GM12878 (cell line): ENCODE measurements at regions not wholly inside any gene's neighbourhood (a gene's known extent, or its start where the extent isn't known, plus 50 kb on each side); places are given as distances from the start of the nearest gene placed in this dataset.

Experiments used
- ATAC-seq: fragments of 200-7000 bp; cut with Tn5 transposase; 3 replicates; pipeline ENCODE4 v1.9.1; 2020; ENCODE audit warnings: mild to moderate bottlenecking, moderate library complexity
- BruUV-seq: library from RNA; stranded (reverse); fragments of 400-500 nt; replicated peaks from 2 replicates; lab custom pipeline; 2021; lab: Mats Ljungman, UMichigan
- CTCF ChIA-PET: fragments of 300-600 bp; sonication (Branson Sonifier 250); formaldehyde crosslinking; extraction: SDS; loops from one replicate; lab custom pipeline; 2021; ENCODE audit warnings: inconsistent platforms; lab: Yijun Ruan, JAX
- POLR2A ChIA-PET: fragments of 350-600 bp; formaldehyde crosslinking; extraction: SDS; loops from one replicate; lab custom pipeline; 2021; ENCODE audit warnings: inconsistent platforms; lab: Charles Lee
- RAD21 ChIA-PET: fragments of 300-600 bp; sonication (Branson Sonifier 250); formaldehyde crosslinking; loops from one replicate; lab custom pipeline; 2023; ENCODE audit warnings: antibody characterized with exemption; ENCODE audit not compliant: unreplicated experiment; lab: Charles Lee
- SMC1A ChIA-PET: fragments of 300-600 bp; sonication (Branson Sonifier 250); formaldehyde crosslinking; loops from one replicate; lab custom pipeline; 2023; ENCODE audit not compliant: unreplicated experiment, uncharacterized antibody; lab: Charles Lee
- DNase-seq: peaks from one replicate; pipeline ENCODE4 v3.0.0-alpha.2; 2011; ENCODE audit warnings: low read depth, low spot score
- FAIRE-seq: peaks from 3 replicates; lab custom pipeline; 2011; peaks lifted over from hg19 to GRCh38; lab: Jason Lieb, UNC
- H2AFZ ChIP-seq: 2 replicates; pipeline ENCODE4 v1.6.0; 2011; ENCODE audit warnings: low read depth, low read length, control low read depth; ENCODE audit not compliant: control insufficient read depth
- H3K27ac ChIP-seq: 2 replicates; pipeline ENCODE4 v1.5.1; 2011; ENCODE audit warnings: control low read depth; ENCODE audit not compliant: control insufficient read depth, insufficient read depth
- H3K27me3 ChIP-seq, 2 experiments: replicated peaks in 1 of 2; 2 replicates each; pipeline versions ENCODE4 v1.6.0 to v1.6.1; 2011; ENCODE audit warnings: low read length in 1 of 2; ENCODE audit not compliant: control insufficient read depth in 2 of 2, insufficient read depth in 2 of 2
- H3K36me3 ChIP-seq, 2 experiments: 2 replicates each; pipeline ENCODE4 v1.5.1; 2011; ENCODE audit warnings: low read length in 1 of 2; ENCODE audit not compliant: control insufficient read depth in 2 of 2, insufficient read depth in 2 of 2
- H3K4me1 ChIP-seq: 2 replicates; pipeline ENCODE4 v1.6.1; 2011; ENCODE audit warnings: mild to moderate bottlenecking, low read length, moderate library complexity, mixed read lengths; ENCODE audit not compliant: control insufficient read depth, insufficient read depth
- H3K4me2 ChIP-seq: 2 replicates; pipeline ENCODE4 v1.6.0; 2011; ENCODE audit warnings: control low read depth; ENCODE audit not compliant: control insufficient read depth, insufficient read depth
- H3K4me3 ChIP-seq: fragments of 200-600 bp; sonication (generic); 2 replicates; pipeline ENCODE4 v1.5.1; 2016
- H3K79me2 ChIP-seq: 2 replicates; pipeline ENCODE4 v1.6.0; 2011; ENCODE audit warnings: low read length; ENCODE audit not compliant: control insufficient read depth, insufficient read depth
- H3K9ac ChIP-seq: 2 replicates; pipeline ENCODE4 v1.8.0; 2011; ENCODE audit warnings: low read length, control low read depth, mixed read lengths; ENCODE audit not compliant: control insufficient read depth, insufficient read depth
- H3K9me3 ChIP-seq: replicated peaks from 3 replicates; pipeline ENCODE4 v1.5.1; 2011; ENCODE audit warnings: mild to moderate bottlenecking, low read length; ENCODE audit not compliant: control insufficient read depth, insufficient read depth
- H4K20me1 ChIP-seq: 2 replicates; pipeline ENCODE4 v1.6.0; 2011; ENCODE audit not compliant: control insufficient read depth, insufficient read depth
- ATF3 ChIP-seq: IDR thresholded peaks from 2 replicates; pipeline ENCODE4 v1.6.1; 2011; ENCODE audit warnings: low read depth, mild to moderate bottlenecking, low read length, moderate library complexity, borderline replicate concordance; ENCODE audit errors: extremely low read depth
- BCLAF1 ChIP-seq: fragments of 450-650 bp; IDR thresholded peaks from 2 replicates; pipeline ENCODE4 v1.6.1; 2017; ENCODE audit warnings: antibody characterized with exemption, mild to moderate bottlenecking, moderate library complexity
- BRCA1 ChIP-seq: IDR thresholded peaks from 2 replicates; pipeline ENCODE4 v1.6.1; 2011; ENCODE audit warnings: low read depth, low read length, improper control_type of control experiment
- CBX3 ChIP-seq: fragments of 200-600 bp; sonication (generic); IDR thresholded peaks from 2 replicates; pipeline ENCODE4 v1.6.1; 2016; ENCODE audit warnings: low read depth, borderline replicate concordance
- CEBPB ChIP-seq, 2 experiments: fragments of 150-350 bp in 1 of 2; IDR thresholded peaks; 2 replicates each; pipeline ENCODE4 v1.6.1; 2012 to 2014; ENCODE audit warnings: low read depth in 2 of 2, low read length in 2 of 2, borderline replicate concordance in 1 of 2, inconsistent platforms in 1 of 2
- CHD2 ChIP-seq: IDR thresholded peaks from 2 replicates; pipeline ENCODE4 v1.6.1; 2011; ENCODE audit warnings: low read depth, low read length, improper control_type of control experiment, borderline replicate concordance
- EED ChIP-seq: sonication (generic); IDR thresholded peaks from 2 replicates; pipeline ENCODE4 v1.6.1; 2016; ENCODE audit warnings: antibody characterized with exemption, low read depth
- EZH2 ChIP-seq: IDR thresholded peaks from 2 replicates; pipeline ENCODE4 v1.6.1; 2012; ENCODE audit warnings: low read depth, mild to moderate bottlenecking, control low read depth, inconsistent platforms, low read length, borderline replicate concordance; ENCODE audit not compliant: control insufficient read depth
- FOXM1 ChIP-seq: IDR thresholded peaks from 2 replicates; pipeline ENCODE4 v1.6.1; 2012; ENCODE audit warnings: low read depth, mild to moderate bottlenecking, inconsistent platforms, low read length, moderate library complexity
- HDAC2 ChIP-seq: fragments of 200-600 bp; sonication (generic); IDR thresholded peaks from 2 replicates; pipeline ENCODE4 v1.6.1; 2017
- HDAC6 ChIP-seq: fragments of 200-600 bp; sonication (generic); IDR thresholded peaks from one replicate; pipeline ENCODE4 v1.8.0; 2017; ENCODE audit warnings: antibody characterized with exemption; ENCODE audit not compliant: unreplicated experiment
- IRF3 ChIP-seq: fragments of 450-650 bp; IDR thresholded peaks from 2 replicates; pipeline ENCODE4 v1.6.1; 2014; ENCODE audit warnings: mild to moderate bottlenecking
- NFYB ChIP-seq: IDR thresholded peaks from 2 replicates; pipeline ENCODE4 v1.6.1; 2011; ENCODE audit warnings: low read depth, mild to moderate bottlenecking, low read length, improper control_type of control experiment, moderate library complexity; ENCODE audit not compliant: insufficient read depth
- NR2C2 ChIP-seq: IDR thresholded peaks from 2 replicates; pipeline ENCODE4 v1.6.1; 2011; ENCODE audit warnings: borderline replicate concordance, low read depth; ENCODE audit not compliant: control insufficient read depth, insufficient read length
- PBX3 ChIP-seq: IDR thresholded peaks from 2 replicates; pipeline ENCODE4 v1.6.1; 2011; ENCODE audit warnings: mild to moderate bottlenecking, low read depth, low read length, moderate library complexity; ENCODE audit not compliant: insufficient replicate concordance
- STAT3 ChIP-seq: IDR thresholded peaks from 2 replicates; pipeline ENCODE4 v1.6.1; 2011; ENCODE audit warnings: low read depth, low read length, improper control_type of control experiment
- TARDBP ChIP-seq: IDR thresholded peaks from 2 replicates; pipeline ENCODE4 v1.6.1; 2016; ENCODE audit warnings: borderline replicate concordance
- TCF7 ChIP-seq: IDR thresholded peaks from 2 replicates; pipeline ENCODE4 v1.6.1; 2014; ENCODE audit warnings: antibody characterized with exemption, borderline replicate concordance
- WRNIP1 ChIP-seq: IDR thresholded peaks from 2 replicates; pipeline ENCODE4 v1.6.1; 2011; ENCODE audit warnings: low read depth, low read length, improper control_type of control experiment, borderline replicate concordance
- WGBS: methylation state at CpG from one replicate; pipeline ENCODE4 v1.1.6; 2016; ENCODE audit warnings: low lambda C conversion rate; ENCODE audit not compliant: insufficient replicate concordance, insufficient coverage; ENCODE audit errors: missing lambda C conversion rate; 5-methylcytosine and 5-hydroxymethylcytosine counted together
- in situ Hi-C: fragments of 300-500 bp; cut with MboI; formaldehyde crosslinking; loops from 9 replicates; pipeline ENCODE4 v1.14.3; 2018; ENCODE audit warnings: mixed read lengths
- intact Hi-C: fragments of 100-400 bp; cut with micrococcal nuclease; formaldehyde crosslinking; loops from one replicate; pipeline ENCODE4 v1.14.2; 2022; ENCODE audit not compliant: unreplicated experiment

- SMC1A ChIA-PET, result no interaction called here
- Histone ChIP-seq H3K9me3 (no peaks in the 10 kb centered on the region; the same call in 2 of the 3 replicates), H3K4me2 (no peak overlapping the region), H3K27me3 (no peaks in the 10 kb centered on the region), H2AFZ (no peak overlapping the region), H3K4me1 (no peaks in the 10 kb centered on the region), H3K9ac (no peak overlapping the region), H3K27ac (no peak overlapping the region), H4K20me1 (no peaks in the 10 kb centered on the region), H3K79me2 (no peaks in the 10 kb centered on the region), H3K36me3 (no peaks in the 10 kb centered on the region), H3K4me3 (no peak overlapping the region)
- no peak for TF ChIP-seq TARDBP
- TF ChIP-seq NR2C2, result no peak
- no peak for TF ChIP-seq EED
- TF ChIP-seq HDAC6, result no peak
- TF ChIP-seq ATF3, result no peak
- TF ChIP-seq HDAC2, result no peak
- TF ChIP-seq CHD2, result no peak
- no peak for TF ChIP-seq PBX3
- no peak for TF ChIP-seq NFYB
- no peak for TF ChIP-seq WRNIP1
- no peak for TF ChIP-seq IRF3
- no peak for TF ChIP-seq BCLAF1
- no peak for TF ChIP-seq STAT3
- no peak for TF ChIP-seq TCF7
- TF ChIP-seq CBX3, result no peak
- TF ChIP-seq BRCA1, result no peak
- TF ChIP-seq EZH2, result no peak
- no peak for TF ChIP-seq CEBPB (IDR thresholded peaks at IDR 0.05; ENCODE audit: borderline replicate concordance in 1 of 2, low read depth in 2 of 2, low read length in 2 of 2)
- no peak for TF ChIP-seq FOXM1
- 19% methylated on average over 14 of the region's 14 CpGs for WGBS
- intact Hi-C loops, result no loop called here
- in situ Hi-C loops, result no loop called here
- RAD21 ChIA-PET, result no interaction called here
- CTCF ChIA-PET, result no interaction called here
- FAIRE-seq (no peak), DNase-seq (no peak), ATAC-seq (no peak)
- POLR2A ChIA-PET, result no interaction called here
- no TSS peak for BruUV-seq
Measured at GRCh38 chr22:49406047-49406650, 421.5 kb downstream of the BRD1 start.
